Neural cell (in vitro differentiated cells): ENCODE measurements at regions not wholly inside any gene's neighbourhood (a gene's known extent, or its start where the extent isn't known, plus 50 kb on each side); places are given as distances from the start of the nearest gene placed in this dataset.

Experiments used
- H2AFZ ChIP-seq: fragments of 200-600, 300-800 bp; sonication (generic), shearing (Covaris generic); 2 replicates; pipeline ENCODE4 v1.6.0; 2014; ENCODE audit warnings: low read depth, mild to moderate bottlenecking, antibody characterized with exemption, low read length, moderate library complexity
- H3F3A ChIP-seq: fragments of 200-600 bp; shearing (Covaris generic); 2 replicates; pipeline ENCODE4 v1.6.1; 2016; ENCODE audit warnings: mild to moderate bottlenecking, moderate library complexity, mixed read lengths, antibody characterized with exemption, low read length; ENCODE audit not compliant: insufficient read depth, poor library complexity, severe bottlenecking
- H3K27ac ChIP-seq: fragments of 200-600, 300-800 bp; sonication (generic), shearing (Covaris generic); 2 replicates; pipeline ENCODE4 v1.5.1; 2014; ENCODE audit warnings: mild to moderate bottlenecking, low read length, moderate library complexity
- H3K27me3 ChIP-seq: fragments of 300-800, 200-600 bp; sonication (generic), shearing (Covaris generic); 2 replicates; pipeline ENCODE4 v1.6.0; 2014; ENCODE audit warnings: mild to moderate bottlenecking, low read depth, low read length, moderate library complexity; ENCODE audit not compliant: insufficient read depth
- H3K36me3 ChIP-seq: fragments of 300-800, 200-600 bp; sonication (generic), shearing (Covaris generic); 2 replicates; pipeline ENCODE4 v1.5.1; 2014; ENCODE audit warnings: mild to moderate bottlenecking, antibody characterized with exemption, low read length, moderate library complexity; ENCODE audit not compliant: insufficient read depth
- H3K4me2 ChIP-seq: fragments of 300-800, 200-600 bp; sonication (generic), shearing (Covaris generic); 2 replicates; pipeline ENCODE4 v1.6.0; 2014; ENCODE audit warnings: mild to moderate bottlenecking, low read length
- H3K4me3 ChIP-seq: fragments of 300-800, 200-600 bp; sonication (generic), shearing (Covaris generic); 2 replicates; pipeline ENCODE4 v1.5.1; 2014; ENCODE audit warnings: mild to moderate bottlenecking, low read length, moderate library complexity
- H3K79me2 ChIP-seq: fragments of 200-600 bp; shearing (Covaris generic); replicated peaks from 2 replicates; pipeline ENCODE4 v1.6.0; 2014; ENCODE audit warnings: mild to moderate bottlenecking, low read length, moderate library complexity; ENCODE audit not compliant: insufficient read depth
- H3K9ac ChIP-seq: fragments of 300-800, 200-600 bp; sonication (generic), shearing (Covaris generic); 2 replicates; pipeline ENCODE4 v1.6.1; 2016; ENCODE audit warnings: mild to moderate bottlenecking, low read length, mixed read lengths
- H3K9me2 ChIP-seq: fragments of 200-600 bp; shearing (Covaris generic); 2 replicates; pipeline ENCODE4 v1.6.1; 2016; ENCODE audit warnings: mild to moderate bottlenecking, low read length, mixed read lengths; ENCODE audit not compliant: insufficient read depth
- H3K9me3 ChIP-seq: fragments of 200-600, 300-800 bp; sonication (generic), shearing (Covaris generic); 2 replicates; pipeline ENCODE4 v1.6.1; 2016; ENCODE audit warnings: mild to moderate bottlenecking, mixed run types, low read length, moderate library complexity, mixed read lengths
- H4K20me1 ChIP-seq: fragments of 200-600 bp; shearing (Covaris generic); 2 replicates; pipeline ENCODE4 v1.6.1; 2016; ENCODE audit warnings: mild to moderate bottlenecking, mixed run types; ENCODE audit not compliant: insufficient read depth
- CTCF ChIP-seq: fragments of 450-650 bp; IDR thresholded peaks from 2 replicates; pipeline ENCODE4 v1.5.1; 2014; ENCODE audit warnings: antibody characterized with exemption, mild to moderate bottlenecking, moderate library complexity; ENCODE audit not compliant: poor library complexity, severe bottlenecking
- EP300 ChIP-seq: fragments of 450-650 bp; conservative IDR thresholded peaks from 2 replicates; pipeline ENCODE4 v1.6.1; 2014; ENCODE audit warnings: antibody characterized with exemption, mild to moderate bottlenecking, moderate library complexity; ENCODE audit not compliant: poor library complexity, severe bottlenecking
- EZH2 ChIP-seq: fragments of 200-600, 300-800 bp; shearing (Covaris generic), sonication (generic); IDR thresholded peaks from 2 replicates; pipeline ENCODE4 v1.6.1; 2014; ENCODE audit warnings: antibody characterized with exemption, low read length, borderline replicate concordance, mild to moderate bottlenecking; ENCODE audit not compliant: insufficient read depth, poor library complexity, severe bottlenecking
- MXI1 ChIP-seq: fragments of 450-650 bp; conservative IDR thresholded peaks from 2 replicates; pipeline ENCODE4 v1.6.1; 2014; ENCODE audit warnings: antibody characterized with exemption, mild to moderate bottlenecking; ENCODE audit not compliant: poor library complexity, severe bottlenecking
- POLR2AphosphoS5 ChIP-seq: IDR thresholded peaks from 2 replicates; pipeline ENCODE4 v1.6.1; 2012
- RAD21 ChIP-seq: fragments of 450-650 bp; conservative IDR thresholded peaks from 2 replicates; pipeline ENCODE4 v1.6.1; 2014; ENCODE audit warnings: antibody characterized with exemption, mild to moderate bottlenecking, moderate library complexity
- REST ChIP-seq: IDR thresholded peaks from 2 replicates; pipeline ENCODE4 v1.6.1; 2012; ENCODE audit warnings: borderline replicate concordance
- SMC3 ChIP-seq: fragments of 450-650 bp; conservative IDR thresholded peaks from 2 replicates; pipeline ENCODE4 v1.6.1; 2014; ENCODE audit warnings: antibody characterized with exemption, mild to moderate bottlenecking, moderate library complexity; ENCODE audit not compliant: poor library complexity
- TAF1 ChIP-seq: IDR thresholded peaks from 2 replicates; pipeline ENCODE4 v1.6.1; 2012; ENCODE audit warnings: low read depth

DNA sequence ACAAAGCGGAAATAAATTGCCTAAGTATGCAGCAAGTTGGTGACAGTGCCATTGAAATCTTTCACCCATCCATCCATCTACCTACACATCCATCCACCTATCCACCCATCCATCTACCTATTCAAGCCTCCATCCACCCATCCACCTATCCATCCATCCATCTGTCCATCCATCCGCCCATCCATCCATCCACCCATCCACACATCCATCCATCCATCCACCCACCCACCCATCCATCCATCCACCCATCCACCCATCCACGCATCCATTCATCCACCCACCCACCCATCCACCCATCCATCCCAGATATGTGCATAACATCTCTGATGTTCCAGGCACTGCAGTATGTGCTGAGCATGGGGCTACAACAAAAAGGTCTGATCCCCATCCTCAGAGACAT lies 277.5 kb downstream of the IRF8 start:
- no peaks in the 10 kb centered on the region for H3K36me3 ChIP-seq
- no peaks in the 10 kb centered on the region for H3F3A ChIP-seq
- H3K27me3 ChIP-seq: no peaks in the 10 kb centered on the region
- H3K27ac ChIP-seq: no peak overlapping the region
- H4K20me1 ChIP-seq: no peaks in the 10 kb centered on the region
- no peak overlapping the region for H2AFZ ChIP-seq
- H3K9ac ChIP-seq: no peak overlapping the region
- H3K4me3 ChIP-seq: no peak overlapping the region
- no peaks in the 10 kb centered on the region for H3K9me2 ChIP-seq
- no peaks in the 10 kb centered on the region for H3K79me2 ChIP-seq
- no peak overlapping the region for H3K4me2 ChIP-seq
- TF ChIP-seq EP300 (no peak), SMC3 (no peak), REST (no peak), POLR2AphosphoS5 (no peak), EZH2 (no peak), TAF1 (no peak), RAD21 (no peak), MXI1 (no peak), CTCF (no peak)
- H3K9me3 ChIP-seq: no peaks in the 10 kb centered on the region

DNA sequence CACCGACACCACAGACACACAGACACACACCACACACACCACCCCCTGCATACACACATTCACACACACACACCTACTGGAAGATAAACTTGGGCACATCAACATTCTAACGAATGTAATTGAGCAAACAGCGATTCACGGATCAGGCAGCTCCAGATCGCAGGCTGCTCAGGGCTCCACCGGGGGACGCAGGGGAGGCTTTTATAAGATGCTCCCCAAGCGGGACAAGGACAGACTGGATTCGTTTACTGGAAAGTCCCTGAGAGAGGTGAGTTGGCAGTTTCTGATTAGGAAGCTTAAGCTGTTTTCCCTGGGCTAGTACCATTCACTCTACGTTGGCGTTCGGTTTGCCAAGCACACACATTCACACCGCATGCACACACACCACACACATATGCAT lies 281.3 kb downstream of the IRF8 start:
- Histone ChIP-seq H3K36me3 (no peaks in the 10 kb centered on the region), H3K9ac (no peak overlapping the region), H3F3A (no peaks in the 10 kb centered on the region), H3K27ac (no peak overlapping the region), H3K9me2 (no peaks in the 10 kb centered on the region), H3K79me2 (no peaks in the 10 kb centered on the region), H4K20me1 (no peaks in the 10 kb centered on the region), H3K9me3 (no peaks in the 10 kb centered on the region), H3K4me2 (no peak overlapping the region), H3K4me3 (no peak overlapping the region), H2AFZ (no peak overlapping the region), H3K27me3 (no peaks in the 10 kb centered on the region)
- TF ChIP-seq SMC3: no peak
- TF ChIP-seq POLR2AphosphoS5: no peak
- TF ChIP-seq TAF1: no peak
- TF ChIP-seq RAD21: no peak
- no peak for TF ChIP-seq REST
